ENCODE measurements at regions not wholly inside any gene's neighbourhood (a gene's known extent, or its start where the extent isn't known, plus 50 kb on each side); places are given as distances from the start of the nearest gene placed in this dataset.

DNA sequence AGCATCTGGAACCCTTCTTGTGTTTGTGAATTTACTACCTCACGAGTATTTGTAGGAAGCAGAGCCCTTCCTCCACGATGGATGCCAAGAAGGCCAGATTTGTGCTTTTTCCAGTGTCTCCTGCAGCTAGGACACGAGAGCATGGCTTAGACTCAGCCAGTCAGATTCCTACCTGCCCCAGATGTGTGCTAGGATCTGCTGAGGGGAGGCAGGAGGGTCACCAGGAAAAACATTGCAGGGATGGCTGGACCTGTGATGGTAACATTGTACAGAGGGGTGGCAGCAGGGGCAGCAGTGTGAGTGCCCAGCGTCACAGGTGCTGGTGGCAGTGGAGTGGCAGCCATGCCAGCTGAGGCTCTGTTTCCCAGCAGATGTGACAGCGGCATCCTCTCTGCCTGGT is 285.3 kb downstream of the FAM43A start:
- DNase-seq (ENCODE audit: low read depth in 2 of 2), result no peak

DNA sequence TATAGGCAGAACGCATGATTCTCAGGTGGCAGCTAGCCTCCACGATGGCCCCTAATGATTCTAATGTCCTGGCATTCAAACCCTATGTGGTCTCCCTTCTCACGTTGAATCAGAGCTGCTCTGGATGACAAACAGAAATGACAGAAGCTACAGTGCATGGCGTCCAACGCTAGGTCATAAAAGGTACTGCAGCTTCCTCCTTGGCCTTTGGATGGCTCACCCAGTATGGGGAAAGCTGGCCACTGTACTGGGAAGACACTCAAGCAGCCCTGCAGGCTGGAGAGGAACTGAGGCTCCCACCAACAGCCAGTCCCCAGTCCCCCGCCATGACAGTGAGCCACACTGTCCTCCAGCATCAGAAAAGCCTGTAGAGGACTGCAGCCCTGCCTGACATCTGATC is 286.3 kb downstream of the FAM43A start:
- no peak for DNase-seq (ENCODE audit: low read depth in 2 of 2)

DNA sequence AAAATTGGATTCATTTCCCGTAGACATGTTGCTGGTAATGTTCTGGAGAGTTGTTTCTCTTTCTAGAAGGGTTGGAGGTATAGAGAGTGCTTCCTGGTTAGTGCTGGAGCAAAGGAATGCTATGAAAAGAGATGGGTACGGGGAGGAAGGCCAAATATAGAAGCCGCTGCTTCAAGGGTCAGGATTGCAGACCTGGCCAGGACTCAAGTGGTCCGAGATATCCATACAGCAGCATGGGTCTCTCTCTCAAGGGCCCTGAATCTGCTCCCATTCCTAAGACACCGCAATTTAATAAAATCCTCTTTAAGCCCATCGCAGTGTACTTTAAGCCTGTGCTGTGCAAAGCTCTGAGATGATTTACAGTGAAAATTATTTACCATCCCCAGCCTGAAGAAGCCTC is 287.0 kb downstream of the FAM43A start:
- DNase-seq (ENCODE audit: low read depth in 2 of 2), result no peak

DNA sequence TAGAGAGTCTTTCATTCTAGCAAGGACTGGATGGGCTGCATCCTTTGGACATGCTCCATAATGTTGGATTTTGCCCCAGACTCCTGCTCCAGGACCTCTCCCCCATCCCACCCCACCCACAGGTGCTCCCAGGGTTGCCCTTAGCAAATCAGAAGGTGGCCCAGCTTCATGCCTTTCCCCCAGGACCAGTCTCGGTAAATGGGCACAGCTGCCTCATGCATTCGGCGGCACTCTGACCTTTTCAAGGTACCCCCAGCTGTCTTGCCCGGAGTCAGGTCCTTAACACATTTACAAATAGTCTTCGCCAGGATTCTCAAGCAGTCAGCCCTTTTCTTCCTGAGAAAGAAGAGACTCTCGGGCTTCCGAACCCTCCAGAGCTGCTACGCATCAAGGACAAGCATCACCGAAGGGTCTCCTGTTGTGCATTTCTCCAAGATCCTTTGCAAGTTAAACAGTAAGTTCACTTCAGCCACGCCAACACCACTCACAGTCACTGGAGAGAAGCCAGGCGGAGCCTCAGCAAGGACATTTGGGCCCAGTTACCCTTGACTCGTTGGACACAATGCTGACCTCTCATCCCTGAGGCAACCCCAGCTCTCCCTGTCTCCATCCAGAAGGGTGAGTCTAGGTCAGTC is 287.8 kb downstream of the FAM43A start:
- no peak for DNase-seq (ENCODE audit: low read depth in 2 of 2)

DNA sequence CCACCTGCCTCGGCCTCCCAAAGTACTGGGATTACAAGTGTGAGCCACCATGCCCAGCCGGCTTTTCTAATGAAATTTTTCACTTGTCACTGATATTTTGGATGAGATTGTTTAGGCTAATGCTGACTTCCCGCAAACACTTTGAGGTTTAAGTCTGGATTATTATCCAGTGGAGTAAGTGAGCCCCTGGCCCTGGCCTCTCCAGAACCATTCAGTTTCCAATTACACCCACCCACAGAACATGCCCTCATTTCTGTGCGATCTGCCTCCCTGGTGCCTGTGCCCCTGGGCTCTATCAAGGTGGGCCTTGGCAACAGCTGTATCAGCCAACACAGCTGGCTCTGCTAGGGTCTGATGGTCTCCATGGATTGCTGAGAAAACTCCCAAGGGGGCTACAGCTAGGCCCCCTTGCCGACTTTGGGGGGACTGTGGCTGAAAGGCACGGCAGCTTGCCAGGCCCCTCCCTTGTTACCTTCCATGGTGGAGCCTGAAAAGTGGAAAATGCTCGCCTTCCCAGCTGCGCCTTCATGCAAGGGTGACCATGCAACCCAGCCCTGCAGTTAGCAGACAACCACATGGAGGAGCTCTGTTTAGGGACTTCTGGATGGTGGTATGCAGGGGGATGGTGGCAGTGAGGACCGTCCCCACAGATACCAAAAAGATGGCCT is 288.9 kb downstream of the FAM43A start:
- DNase-seq (ENCODE audit: low read depth in 2 of 2), result no peak

DNA sequence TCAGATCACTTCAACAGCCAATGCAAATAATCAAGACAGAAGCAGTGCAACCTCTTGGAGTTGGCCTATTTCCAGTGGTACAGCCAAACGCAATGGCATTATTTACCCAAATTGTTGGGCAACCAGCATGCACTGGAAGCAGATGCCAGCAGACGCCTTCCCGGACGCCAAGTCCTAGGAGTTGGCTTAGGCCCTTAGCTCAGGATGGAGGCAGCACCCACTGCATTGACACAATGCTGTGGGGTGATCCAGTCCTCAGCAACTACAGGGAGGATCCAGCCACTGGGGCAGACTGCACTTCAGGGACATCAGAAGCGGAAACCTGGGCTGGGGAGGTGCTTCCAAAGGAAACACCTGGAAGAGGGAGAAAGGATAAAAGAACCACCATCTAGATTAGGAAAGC is 290.4 kb downstream of the FAM43A start:
- no peak for DNase-seq (ENCODE audit: low read depth in 2 of 2)

DNA sequence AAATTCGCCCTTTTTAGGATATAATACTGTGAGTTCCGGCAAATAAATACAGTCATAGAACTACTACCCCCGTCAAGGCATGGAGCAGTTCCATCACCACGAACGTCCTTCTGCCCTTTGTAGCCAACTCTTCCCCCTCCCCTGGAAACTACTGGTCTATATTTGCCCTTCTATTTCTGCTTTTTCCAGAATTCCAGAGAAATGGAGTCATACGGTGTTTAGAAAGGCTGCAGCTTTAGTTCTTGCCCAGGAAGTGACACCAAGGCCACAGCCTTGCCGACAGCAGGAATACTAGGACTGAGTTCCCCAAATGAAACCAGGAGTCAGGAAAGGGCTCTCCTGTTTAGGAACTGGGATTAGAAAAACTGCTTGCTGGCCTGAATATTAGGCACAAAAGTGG is 291.2 kb downstream of the FAM43A start:
- no peak for DNase-seq (ENCODE audit: low read depth in 2 of 2)

DNA sequence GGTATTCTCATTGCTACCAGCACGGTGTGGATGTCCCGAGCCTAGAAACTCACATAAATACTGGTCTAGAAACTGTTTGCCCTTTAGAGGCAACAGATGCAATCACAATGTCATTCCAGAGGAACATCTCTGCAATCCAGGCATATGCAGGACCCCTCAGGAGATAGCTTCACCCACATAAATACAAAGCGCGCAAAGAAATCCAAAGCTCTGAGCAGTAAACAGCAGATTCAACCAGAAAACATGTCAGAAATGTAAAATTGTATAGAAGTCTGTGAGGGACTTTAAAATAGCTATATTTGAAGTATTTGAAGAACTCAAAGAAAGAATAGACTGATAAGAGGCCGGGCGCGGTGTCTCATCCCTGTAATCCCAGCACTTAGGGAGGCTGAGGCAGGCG is 291.7 kb downstream of the FAM43A start:
- DNase-seq (ENCODE audit: low read depth in 2 of 2), result no peak

DNA sequence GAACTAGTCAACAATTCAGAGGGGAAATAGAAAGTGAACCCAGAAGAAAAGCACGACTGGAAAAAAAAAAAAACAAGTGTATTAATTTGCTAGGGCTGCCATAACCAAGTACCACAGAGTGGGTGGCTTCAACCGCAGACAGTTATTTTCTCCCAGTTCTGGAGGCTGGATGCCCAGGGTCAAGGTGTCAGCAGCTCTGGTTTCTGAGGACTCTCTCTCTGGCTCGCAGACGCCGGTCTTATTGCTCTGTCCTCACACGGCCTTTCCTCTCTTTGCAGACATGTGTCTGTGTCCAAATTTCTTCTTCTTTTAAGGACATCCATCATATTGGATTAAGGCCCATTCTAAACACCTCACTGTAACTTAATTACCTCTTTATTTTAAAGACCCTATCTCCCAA is 291.8 kb downstream of the XXYLT1 start:
- DNase-seq (ENCODE audit: low read depth in 2 of 2), result no peak

DNA sequence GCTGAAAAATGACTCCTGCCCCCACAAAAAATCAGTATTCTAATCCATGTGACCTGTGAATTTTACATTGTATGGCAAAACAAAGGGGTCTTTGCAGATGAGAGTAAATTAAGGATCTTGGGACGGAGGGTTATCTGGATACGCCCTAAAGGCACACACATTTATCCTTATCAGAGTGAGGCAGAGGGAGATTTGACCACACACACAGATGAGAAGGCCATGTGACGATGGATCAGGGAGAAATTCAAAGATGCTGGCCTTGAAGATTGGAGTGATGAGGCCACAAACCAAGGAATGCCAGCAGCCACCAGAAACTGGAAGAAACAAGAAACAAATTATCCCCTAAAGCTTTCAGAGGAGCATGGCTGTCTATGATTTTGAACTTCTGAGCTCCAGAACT is 288.5 kb downstream of the XXYLT1 start:
- no peak for DNase-seq (ENCODE audit: low read depth in 2 of 2)

DNA sequence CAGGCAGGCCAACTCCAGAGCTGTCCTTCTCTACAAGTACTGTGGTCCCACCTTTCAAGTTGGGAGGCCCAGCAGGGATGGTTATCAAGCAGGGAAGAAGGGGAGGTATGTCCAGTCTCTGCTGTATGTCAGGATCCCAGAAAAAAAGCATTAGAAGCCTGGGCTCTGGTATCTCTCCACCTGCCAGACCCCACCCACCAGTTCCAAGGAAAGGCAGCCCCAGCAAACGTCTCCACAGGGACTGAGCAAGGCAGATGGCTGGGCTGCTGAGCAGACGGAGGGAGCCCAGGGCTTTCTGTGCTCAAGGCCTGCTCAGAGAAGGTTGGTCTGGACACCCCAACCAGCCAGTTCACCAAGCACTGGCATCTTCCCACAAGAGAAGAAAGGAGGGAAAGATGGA is 287.8 kb downstream of the XXYLT1 start:
- no peak for DNase-seq (ENCODE audit: low read depth in 2 of 2)

DNA sequence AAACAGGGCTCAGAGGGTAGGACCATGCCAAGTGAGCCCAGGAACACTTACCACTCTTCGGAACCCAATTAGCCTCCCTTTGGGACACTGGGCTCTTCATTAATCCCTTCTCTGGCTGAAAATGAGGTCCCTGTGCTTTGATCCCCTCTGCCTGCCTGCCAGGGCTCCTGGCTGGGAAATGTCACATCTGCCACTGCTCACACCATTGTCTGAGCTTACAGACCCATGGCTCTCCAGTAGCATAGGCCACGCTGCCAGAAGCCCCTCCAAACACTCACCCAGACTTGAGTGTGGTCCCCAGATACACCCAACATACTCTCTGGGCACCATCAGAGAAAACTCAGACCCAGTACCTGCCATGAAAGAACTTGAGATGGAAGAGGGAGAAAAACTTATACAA is 287.3 kb downstream of the XXYLT1 start:
- DNase-seq (ENCODE audit: low read depth in 2 of 2), result no peak

DNA sequence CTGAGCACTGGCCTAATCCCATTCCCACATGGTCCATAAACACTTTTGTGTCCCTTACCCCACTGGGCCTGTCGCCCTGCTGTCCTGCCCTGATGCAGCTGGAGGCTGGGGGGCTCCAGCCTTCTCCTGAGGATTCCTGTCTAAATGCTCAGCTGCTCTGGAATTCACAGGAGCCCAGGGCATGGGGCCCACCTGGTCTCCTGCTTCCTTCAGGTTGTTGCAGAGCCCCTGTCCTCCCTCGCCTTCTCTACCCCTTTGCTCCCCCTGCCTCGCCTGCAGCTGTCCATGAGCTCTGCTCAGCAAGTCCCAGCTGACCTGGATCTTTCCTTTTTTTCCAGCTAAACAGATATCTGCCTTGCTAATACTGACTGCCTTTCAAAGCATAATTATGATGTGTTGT is 286.9 kb downstream of the XXYLT1 start:
- DNase-seq (ENCODE audit: low read depth in 2 of 2), result no peak

DNA sequence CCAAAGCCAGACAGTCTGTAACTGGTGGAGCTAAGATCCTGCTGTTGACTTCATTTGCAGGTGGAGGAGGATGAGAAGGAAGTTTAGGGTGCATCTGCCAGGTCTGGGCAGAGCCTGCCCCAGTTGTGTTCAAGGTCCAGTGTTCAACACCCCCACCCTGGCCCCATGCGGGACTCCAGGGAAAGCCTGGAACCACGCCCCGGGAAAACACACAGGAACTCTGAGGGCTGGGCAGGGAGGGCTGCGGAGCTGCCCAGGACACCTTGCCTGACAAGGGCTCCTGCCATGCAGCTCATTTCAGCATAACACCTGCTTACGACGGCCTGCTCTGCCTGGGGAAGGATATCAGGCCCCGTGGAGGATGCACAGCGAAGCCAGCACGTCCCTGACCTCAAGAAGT is 286.3 kb downstream of the XXYLT1 start:
- DNase-seq (ENCODE audit: low read depth in 2 of 2), result no peak

DNA sequence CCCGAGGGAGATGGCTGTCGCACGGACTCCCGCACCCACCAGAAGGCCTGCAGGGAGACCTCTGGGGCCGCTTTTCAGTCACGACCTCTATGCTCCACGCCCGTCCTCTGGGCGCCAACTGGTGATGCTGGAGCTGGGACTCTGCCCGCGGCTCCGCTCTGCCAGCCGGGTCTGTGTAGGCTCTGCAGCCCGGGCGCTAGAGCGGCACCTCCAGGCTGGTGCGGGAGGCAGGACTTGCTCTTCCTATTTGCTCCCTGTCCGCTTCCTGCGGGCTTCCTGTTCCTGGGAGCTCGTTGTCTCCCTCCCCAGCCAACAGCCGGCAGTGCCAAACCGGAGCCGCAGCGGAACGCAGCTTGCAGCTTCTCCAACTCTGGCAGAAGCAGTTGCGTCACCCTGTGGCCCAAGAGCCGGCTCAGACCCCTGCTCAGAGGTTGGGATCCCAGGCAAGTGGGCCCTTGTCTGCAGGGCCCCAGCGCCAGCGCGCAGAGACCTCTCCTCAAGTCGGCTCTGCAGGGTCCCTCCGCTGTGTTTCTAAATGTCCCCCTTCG is 285.9 kb downstream of the XXYLT1 start:
- DNase-seq (ENCODE audit: low read depth in 2 of 2), result no peak

DNA sequence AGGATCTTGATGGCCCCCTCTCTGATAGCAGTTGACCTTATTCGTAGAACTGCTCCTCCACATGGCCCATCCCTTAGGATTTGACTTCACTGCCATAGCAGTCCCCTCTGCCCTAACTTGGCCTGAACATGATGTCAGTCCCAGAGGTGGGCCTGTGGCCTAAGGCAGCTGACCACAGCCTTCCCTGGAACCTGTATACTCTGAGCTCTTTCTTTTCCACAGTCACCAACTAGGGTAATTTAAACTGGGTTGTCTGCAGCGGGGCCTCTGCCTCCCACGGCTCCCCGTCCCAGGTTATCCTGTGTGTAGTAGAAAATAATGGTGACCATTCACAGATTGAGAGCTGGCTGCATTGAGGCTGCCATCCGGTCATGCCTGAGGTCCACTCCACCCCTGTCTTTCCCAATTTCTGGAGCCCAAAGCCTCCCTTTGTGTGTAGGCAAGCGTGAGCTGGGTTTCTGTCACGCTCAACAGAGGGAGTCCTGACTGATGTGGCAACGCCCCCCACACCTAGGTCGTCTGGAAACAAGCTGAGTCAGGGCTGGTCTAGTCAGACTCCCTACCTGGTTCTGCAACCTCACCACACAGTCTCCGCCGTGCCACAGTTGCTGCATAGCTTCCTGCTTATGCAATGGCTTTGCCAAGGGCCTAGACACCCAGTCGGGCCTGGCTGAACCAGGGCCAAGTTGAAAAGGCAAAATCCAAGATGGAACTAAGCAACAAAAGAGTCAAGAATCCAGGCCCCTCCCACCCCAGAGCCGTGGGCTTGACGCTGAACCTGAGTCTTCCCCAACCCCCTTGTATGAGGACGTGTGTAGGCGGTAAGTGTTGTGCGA is 284.5 kb downstream of the XXYLT1 start:
- DNase-seq (ENCODE audit: low read depth in 2 of 2), result no peak

DNA sequence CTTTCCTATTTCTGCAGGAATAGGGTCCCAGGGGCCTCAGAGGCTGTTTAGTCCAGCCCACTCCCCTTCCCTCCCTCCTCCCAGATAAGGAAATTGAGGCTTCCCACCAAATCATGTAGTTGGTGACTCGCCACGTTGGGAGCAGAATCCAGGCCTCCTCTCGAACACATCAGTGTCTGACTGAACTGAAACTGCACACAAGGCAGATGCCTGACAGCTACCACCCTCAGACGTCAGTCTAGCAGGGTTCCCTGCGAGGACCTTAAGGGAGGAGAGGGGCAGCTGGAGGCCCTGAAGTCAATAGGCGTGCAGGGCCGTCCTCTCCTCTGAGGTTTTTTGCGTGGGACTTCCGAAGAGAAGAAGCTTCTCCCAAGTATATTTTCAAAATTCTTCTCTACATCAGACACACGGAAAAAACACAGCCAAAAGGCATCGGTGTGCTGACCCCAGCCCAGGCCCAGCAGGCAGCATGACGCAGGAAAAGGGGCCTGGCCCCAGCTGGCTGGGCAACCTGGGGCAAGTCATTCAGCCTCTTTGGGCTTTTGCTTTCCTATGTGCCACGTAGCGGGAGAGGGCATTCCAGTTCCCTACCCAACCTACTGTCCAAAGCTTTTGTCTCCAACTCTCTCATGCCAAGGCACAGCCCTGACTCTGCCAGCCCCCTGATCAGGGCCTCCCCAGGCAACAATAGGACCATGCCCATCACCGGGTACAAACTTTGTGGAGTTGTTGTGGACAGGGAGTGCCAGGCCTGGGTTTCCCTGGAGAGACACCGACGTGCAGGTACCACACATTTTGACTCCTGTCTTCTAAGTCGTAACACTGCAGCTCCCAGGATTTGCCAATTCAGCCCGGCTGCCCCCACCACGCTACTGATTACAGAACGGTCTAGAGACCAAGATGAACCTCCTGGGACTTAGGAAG is 283.1 kb downstream of the XXYLT1 start:
- DNase-seq (ENCODE audit: low read depth in 2 of 2), result no peak

DNA sequence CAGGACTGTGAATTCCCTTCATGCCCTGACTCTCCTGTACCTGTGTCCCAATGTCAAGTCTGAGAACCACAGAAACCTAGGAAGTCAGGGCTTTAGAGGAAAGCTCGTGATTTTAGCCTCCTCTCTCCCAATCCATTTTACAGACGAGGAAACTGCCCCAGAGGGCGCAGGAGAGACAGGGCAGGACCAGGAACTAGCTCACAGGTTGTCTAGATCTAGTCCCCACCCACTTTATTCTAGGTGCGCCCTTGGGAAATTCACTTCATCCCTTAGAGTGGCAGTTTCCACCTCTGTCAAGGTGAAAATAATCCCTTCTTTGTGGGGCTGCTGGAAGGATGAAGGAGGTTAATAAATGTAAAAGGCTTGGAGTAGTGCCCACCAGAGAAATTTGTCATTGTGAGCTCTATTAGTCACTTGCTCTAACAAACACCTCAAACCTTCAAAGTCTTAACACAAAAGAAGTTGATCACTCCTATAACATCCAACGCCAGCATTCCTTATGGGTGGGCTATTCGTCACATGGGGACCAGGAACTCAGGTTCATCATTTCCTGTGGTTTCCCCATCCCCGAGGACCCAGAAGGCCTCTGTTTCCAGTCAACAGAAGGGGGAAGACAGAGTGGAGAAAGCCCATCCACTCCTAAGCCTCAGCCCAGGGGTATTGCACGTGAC is 282.3 kb downstream of the XXYLT1 start:
- no peak for DNase-seq (ENCODE audit: low read depth in 2 of 2)

DNA sequence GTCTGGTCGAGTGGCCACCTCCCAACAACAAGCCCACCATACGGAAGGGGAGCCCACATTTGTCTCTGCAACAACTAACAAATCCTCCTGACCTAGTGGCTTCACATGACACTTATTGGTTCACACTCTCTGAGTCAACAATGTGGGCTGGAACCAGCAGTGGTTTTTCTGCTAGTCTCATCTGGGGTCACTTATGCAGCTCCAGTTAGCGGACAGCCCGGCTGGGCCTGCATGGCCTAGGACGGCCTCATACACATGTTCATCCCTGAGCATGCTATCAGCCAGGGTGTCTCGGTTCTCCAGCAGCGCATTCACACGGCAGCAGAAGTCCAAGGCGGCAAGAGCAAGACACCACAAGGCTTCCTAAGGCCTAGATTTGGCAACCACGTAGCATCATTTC is 281.7 kb downstream of the XXYLT1 start:
- no peak for DNase-seq (ENCODE audit: low read depth in 2 of 2)

DNA sequence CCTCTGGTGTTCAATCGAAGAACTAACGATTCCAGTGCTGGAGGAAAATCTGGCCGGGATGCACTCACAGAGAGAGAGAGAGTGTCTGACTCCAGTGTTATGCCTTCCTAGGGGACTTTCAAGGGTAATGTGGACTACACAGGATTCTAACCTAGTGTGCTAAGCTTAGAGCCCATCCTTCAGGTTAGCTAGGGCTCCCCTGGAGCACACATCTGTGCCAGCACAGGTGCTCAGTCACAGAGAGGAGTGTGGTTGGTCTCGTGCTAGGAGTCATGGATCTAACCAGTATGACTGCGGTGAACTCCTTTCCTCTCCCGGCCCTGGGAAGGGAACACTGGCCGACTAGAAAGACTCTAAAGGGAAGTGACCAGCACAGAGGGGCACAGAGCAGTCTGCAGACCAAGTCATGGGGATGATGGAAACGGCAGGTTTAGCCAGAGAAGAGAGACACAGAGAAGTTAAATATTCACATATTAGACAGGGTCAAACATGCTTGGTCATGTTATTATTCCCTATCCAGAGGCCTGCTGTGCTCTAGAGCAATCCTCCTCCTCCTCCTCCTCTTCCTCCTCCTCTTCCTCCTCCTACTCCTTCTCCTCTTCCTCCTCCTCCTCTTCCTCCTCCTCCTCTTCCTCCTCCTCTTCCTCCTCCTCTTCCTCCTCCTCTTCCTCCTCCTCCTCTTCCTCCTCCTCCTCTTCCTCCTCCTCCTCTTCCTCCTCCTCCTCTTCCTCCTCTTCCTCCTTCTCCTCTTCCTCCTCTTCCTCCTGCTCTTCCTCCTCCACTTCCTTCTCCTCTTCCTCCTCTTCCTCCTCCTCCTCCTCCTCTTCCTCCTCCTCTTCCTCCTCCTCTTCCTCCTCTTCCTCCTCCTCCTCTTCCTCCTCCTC is 280.3 kb downstream of the XXYLT1 start:
- DNase-seq (ENCODE audit: low read depth in 2 of 2), result no peak

All from stimulated activated CD4-positive, alpha-beta T cell treated with anti-CD3 and anti-CD28 coated beads, Interleukin-4, amount 100 ng/mL, for 48 hours (primary cell).